C4-2B (cell line): ENCODE measurements at regions not wholly inside any gene's neighbourhood (a gene's known extent, or its start where the extent isn't known, plus 50 kb on each side); places are given as distances from the start of the nearest gene placed in this dataset.
"Not testable (repeated sequence)": the region's sequence is repeated elsewhere in the genome, so short reads cannot be mapped to it uniquely, and the experiment has no call there.

Source experiments
- H3K27ac ChIP-seq: fragments of 450-650 bp; 2 replicates; pipeline ENCODE4 v1.5.1; 2017
- ZFX ChIP-seq: fragments of 450-650 bp; IDR thresholded peaks from 2 replicates; pipeline ENCODE4 v1.6.1; 2017
- TF ChIP-seq, protein P1 (sequence below): fragments of 450-650 bp; conservative IDR thresholded peaks from 2 replicates; pipeline ENCODE4 v1.5.1; 2017; ENCODE audit warnings: mild to moderate bottlenecking

DNA sequence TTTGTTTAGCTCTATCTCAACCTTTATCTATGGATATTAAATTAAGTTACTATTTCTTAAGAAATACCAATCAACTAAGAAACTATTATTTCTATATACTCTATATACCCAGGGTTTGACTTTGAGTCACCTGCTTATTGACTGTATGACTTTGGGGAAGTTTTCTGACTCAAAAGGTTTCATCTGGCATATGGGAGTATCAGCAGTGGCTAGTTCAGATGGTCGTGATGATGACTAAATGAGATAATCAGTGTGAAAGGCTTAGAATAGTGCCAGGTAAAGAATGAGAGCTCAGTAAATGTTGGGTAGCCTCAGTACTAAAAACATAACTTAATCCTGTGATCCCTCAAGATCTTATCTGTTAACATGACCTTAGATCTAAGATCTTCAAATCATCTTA lies 179.7 kb upstream of the ISL1 start:
- TF ChIP-seq ZFX, result no peak
- TF ChIP-seq, protein P1, sequence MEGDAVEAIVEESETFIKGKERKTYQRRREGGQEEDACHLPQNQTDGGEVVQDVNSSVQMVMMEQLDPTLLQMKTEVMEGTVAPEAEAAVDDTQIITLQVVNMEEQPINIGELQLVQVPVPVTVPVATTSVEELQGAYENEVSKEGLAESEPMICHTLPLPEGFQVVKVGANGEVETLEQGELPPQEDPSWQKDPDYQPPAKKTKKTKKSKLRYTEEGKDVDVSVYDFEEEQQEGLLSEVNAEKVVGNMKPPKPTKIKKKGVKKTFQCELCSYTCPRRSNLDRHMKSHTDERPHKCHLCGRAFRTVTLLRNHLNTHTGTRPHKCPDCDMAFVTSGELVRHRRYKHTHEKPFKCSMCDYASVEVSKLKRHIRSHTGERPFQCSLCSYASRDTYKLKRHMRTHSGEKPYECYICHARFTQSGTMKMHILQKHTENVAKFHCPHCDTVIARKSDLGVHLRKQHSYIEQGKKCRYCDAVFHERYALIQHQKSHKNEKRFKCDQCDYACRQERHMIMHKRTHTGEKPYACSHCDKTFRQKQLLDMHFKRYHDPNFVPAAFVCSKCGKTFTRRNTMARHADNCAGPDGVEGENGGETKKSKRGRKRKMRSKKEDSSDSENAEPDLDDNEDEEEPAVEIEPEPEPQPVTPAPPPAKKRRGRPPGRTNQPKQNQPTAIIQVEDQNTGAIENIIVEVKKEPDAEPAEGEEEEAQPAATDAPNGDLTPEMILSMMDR, result no peak
- H3K27ac ChIP-seq, result no peak overlapping the region

DNA sequence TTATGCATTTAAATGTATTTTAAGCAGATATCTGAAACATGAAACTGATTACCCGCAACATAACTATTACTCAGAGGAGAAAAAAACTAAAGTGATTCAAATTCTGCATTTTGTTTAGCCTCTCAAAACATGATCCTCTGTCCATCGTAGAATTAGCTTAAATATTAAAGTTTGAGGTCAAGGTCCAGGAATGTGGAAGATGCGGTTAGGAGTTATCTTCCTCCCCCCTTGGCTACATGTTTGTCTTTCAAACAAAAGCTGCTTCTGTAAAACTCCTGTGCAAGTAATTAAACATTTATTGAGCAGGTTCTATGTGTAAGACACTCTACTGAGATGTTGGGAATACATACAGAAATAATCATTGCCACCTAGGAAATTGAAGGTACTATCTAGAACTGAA lies 175.0 kb upstream of the ISL1 start:
- H3K27ac ChIP-seq, result no peak overlapping the region
- TF ChIP-seq ZFX, result no peak
- TF ChIP-seq, protein P1, result no peak

GRCh38 chr5:51214746-51215145 lies 168.5 kb upstream of the ISL1 start:
- H3K27ac ChIP-seq, result no peak overlapping the region
- no peak for TF ChIP-seq ZFX
- TF ChIP-seq, protein P1, result no peak

DNA sequence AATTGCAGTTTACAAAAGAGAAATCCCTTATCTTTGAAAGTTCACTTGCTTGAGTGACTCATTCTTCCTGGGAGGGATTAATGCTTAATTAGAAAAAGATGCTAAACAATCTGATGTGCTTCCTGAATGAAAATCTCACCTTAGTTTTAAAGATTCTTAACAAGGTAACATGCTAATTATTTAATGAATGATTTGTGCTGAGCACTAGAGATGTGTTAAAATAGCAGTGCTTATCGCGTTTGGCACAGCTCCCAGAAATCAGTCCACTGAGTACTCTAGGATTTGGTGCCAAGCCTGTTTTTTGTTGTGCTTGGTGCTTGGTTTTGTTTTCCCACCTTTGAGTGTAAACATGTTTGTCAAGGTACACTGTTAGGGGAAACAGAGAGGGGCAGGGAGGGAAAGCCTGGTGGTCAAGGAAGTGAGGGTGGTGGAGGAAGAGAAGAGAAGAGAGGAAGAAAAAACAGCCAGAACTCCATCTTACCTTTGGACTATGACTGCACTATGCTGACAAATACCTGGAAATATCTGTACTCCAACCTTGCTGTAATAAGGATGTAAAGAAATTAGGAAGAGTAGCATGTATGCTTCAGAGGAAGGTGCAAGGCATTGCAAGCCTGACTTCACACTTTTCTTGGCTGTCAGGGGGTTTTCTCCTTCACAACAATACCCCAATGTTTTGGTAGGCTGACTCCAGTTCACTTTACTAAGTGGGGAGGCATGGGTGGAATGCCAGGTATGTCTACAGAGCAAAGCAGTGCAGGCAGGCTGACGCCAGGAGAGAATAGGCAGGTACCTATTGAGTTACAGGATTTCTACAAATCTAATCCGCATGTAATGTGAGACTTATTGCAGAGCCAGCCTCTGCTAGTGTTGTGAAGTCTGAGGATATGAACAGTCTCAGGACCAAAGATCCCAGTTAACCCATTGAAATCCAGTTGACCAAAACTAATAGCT lies 157.2 kb upstream of the ISL1 start:
- no peak overlapping the region for H3K27ac ChIP-seq
- TF ChIP-seq, protein P1, result no peak
- TF ChIP-seq ZFX, result no peak

DNA sequence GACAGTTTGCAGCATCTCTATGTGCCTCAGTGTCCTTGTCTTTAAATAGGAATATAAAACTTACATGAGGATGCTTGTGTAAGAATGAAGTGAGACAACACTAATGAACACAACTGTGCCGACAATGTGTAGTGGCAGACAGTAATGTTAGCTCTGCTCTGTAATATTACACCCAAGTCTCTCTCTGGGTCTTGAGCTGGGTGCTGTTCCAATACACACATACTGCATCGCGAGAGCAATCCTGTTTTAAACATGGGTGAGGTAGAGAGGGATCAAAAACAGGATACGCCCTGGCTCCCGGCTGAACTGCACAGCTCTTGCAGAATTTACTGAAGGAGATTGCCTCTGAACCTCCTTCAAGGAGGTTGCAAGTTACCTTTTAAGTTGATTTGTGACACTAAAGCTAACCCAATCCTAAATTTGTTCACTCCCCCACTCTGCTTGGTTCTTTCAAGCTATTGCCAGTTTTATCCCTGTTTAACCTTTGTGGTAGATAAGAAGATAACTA lies 155.2 kb upstream of the ISL1 start:
- TF ChIP-seq, protein P1, result no peak
- TF ChIP-seq ZFX, result no peak
- no peak overlapping the region for H3K27ac ChIP-seq

GRCh38 chr5:51230336-51230735 lies 152.9 kb upstream of the ISL1 start:
- no peak overlapping the region for H3K27ac ChIP-seq
- TF ChIP-seq ZFX, result no peak
- TF ChIP-seq, protein P1, result no peak

GRCh38 chr5:51242456-51242855 lies 140.8 kb upstream of the ISL1 start:
- TF ChIP-seq, protein P1, result no peak
- no peak for TF ChIP-seq ZFX
- no peak overlapping the region for H3K27ac ChIP-seq

DNA sequence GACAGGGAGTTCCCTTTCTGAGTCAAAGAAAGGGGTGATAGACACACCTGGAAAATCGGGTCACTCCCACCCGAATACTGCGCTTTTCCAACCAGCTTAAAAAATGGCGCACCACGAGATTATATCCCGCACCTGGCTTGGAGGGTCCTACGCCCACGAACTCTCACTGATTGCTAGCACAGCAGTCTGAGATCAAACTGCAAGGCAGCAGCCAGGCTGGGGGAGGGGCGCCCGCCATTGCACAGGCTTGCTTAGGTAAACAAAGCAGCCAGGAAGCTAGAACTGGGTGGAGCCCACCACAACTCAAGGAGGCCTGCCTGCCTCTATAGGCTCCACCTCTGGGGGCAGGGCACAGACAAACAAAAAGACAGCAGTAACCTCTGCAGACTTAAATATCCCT lies 132.3 kb upstream of the ISL1 start:
- H3K27ac ChIP-seq, result not testable (repeated sequence)
